NB4 (cell line): ENCODE measurements at regions not wholly inside any gene's neighbourhood (a gene's known extent, or its start where the extent isn't known, plus 50 kb on each side); places are given as distances from the start of the nearest gene placed in this dataset.

Experiments used
- MYC ChIP-seq: IDR thresholded peaks from 2 replicates; pipeline ENCODE4 v1.6.1; 2011; ENCODE audit warnings: low read depth, low read length
- POLR2A ChIP-seq: IDR thresholded peaks from 2 replicates; pipeline ENCODE4 v1.6.1; 2011; ENCODE audit warnings: mild to moderate bottlenecking; ENCODE audit not compliant: insufficient read length; ENCODE audit errors: extremely low read depth
- TF ChIP-seq, protein P1 (sequence below): IDR thresholded peaks from one replicate; pipeline ENCODE4 v1.5.1; 2012; ENCODE audit warnings: low read depth, low read length
- TF ChIP-seq, protein P2 (sequence below): IDR thresholded peaks from 2 replicates; pipeline ENCODE4 v1.6.1; 2011; ENCODE audit warnings: low read depth, low read length

DNA sequence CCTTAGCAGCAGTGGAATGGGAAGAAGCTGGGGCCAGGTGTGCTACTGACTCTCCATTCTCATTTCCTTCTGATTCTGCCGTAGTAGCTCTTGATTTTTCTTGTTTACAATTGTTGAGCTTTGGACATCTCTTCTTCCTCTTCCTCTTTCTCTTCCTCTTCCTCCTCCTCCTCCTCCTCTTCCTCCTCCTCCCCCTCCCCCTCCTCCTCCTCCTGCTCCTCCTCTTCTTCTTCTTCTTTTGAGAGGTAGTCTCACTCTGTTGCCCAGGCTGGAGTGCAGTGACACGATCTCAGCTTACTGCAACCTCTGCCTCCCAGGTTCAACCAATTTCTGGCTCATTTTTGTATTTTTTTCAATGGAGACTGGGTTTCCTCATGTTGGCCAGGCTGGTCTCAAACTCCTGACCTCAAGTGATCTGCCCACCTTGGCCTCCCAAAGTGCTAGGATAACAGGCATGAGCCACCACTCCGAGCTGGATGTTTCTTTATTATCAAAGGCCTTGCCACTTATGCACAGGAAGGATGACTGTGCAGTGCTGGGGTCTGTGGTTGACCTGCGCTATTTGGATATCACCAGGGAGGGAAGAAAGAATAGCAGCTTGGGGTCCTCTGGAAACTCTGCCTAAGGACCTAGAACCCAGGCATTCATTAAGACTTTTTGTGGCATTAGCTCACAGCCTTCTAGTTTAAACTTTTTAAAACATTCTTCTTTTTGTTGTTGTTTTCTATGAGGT is 127.8 kb upstream of the KCNJ16 start:
- TF ChIP-seq, protein P1, sequence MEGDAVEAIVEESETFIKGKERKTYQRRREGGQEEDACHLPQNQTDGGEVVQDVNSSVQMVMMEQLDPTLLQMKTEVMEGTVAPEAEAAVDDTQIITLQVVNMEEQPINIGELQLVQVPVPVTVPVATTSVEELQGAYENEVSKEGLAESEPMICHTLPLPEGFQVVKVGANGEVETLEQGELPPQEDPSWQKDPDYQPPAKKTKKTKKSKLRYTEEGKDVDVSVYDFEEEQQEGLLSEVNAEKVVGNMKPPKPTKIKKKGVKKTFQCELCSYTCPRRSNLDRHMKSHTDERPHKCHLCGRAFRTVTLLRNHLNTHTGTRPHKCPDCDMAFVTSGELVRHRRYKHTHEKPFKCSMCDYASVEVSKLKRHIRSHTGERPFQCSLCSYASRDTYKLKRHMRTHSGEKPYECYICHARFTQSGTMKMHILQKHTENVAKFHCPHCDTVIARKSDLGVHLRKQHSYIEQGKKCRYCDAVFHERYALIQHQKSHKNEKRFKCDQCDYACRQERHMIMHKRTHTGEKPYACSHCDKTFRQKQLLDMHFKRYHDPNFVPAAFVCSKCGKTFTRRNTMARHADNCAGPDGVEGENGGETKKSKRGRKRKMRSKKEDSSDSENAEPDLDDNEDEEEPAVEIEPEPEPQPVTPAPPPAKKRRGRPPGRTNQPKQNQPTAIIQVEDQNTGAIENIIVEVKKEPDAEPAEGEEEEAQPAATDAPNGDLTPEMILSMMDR, result no peak
- no peak for TF ChIP-seq MYC
- TF ChIP-seq, protein P2, sequence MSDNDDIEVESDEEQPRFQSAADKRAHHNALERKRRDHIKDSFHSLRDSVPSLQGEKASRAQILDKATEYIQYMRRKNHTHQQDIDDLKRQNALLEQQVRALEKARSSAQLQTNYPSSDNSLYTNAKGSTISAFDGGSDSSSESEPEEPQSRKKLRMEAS, result no peak
- no peak for TF ChIP-seq POLR2A
